GM18498 (cell line): ENCODE measurements at regions not wholly inside any gene's neighbourhood (a gene's known extent, or its start where the extent isn't known, plus 50 kb on each side); places are given as distances from the start of the nearest gene placed in this dataset.

ENCODE experiments used
- ATAC-seq: cut with Tn5 transposase; IDR thresholded peaks from one replicate; pipeline ENCODE4 v1.9.1; 2021; ENCODE audit warnings: mild to moderate bottlenecking, moderate library complexity; ENCODE audit not compliant: unreplicated experiment

GRCh38 chr1:9419369-9420041 lies 119.8 kb upstream of the SLC25A33 start:
- ATAC-seq = no peak

GRCh38 chr1:9420835-9421532 lies 118.3 kb upstream of the SLC25A33 start:
- no peak for ATAC-seq

- no peak for ATAC-seq
Observed at GRCh38 chr1:9421533-9421873, 117.8 kb upstream of the SLC25A33 start.

- no peak for ATAC-seq
Observed at GRCh38 chr1:9422321-9422720, 116.9 kb upstream of the SLC25A33 start.

GRCh38 chr1:9422911-9423505 lies 116.3 kb upstream of the SLC25A33 start:
- ATAC-seq = no peak

GRCh38 chr1:9424261-9424660 lies 115.0 kb upstream of the SLC25A33 start:
- ATAC-seq = no peak

GRCh38 chr1:9425859-9426258 lies 113.4 kb upstream of the SLC25A33 start:
- ATAC-seq = peak; percentile 11

- ATAC-seq = peak; percentile 71
Observed at GRCh38 chr1:9426291-9426711, 113.0 kb upstream of the SLC25A33 start.

DNA sequence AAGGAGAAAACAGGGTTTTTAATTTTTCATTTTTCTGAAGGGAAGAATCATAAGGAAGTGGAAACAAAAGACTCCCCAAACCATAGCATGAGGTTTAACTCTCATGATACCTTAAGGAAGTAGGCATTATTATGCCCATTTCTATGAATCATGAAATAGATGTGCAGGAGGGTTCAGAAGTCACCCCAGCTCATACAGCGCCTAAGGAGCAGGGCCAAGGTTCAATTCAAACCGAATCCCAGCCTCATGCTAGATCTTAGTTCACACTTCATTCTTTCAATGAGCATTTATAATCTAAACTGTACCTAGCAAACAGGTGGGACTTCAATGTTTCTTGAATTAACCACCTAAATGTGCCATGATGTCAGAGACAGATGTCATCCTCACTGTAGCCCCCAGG lies 111.9 kb upstream of the SLC25A33 start:
- no peak for ATAC-seq

- peak; percentile 82 for ATAC-seq
Observed at GRCh38 chr1:9428601-9429341, 110.5 kb upstream of the SLC25A33 start.

DNA sequence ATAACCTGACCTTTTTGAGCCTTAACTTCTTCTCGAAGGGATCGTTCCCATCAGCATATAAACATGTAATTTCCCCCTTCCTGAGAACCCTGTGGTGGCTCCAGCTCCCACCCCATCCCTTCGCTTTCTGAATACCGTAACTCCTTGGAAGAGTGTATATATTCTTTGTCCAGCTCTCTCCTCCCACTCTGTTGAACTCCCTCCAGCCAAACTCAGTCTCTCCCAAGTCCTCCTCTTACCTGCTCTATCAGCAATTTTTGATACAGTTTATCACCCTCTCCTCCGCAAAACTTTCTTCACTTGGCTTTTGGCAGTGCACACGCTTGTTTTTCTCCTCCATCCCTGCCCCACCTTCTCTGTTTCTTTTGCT lies 109.9 kb upstream of the SLC25A33 start:
- no peak for ATAC-seq

- no peak for ATAC-seq
Observed at GRCh38 chr1:9434247-9435152, 104.8 kb upstream of the SLC25A33 start.

DNA sequence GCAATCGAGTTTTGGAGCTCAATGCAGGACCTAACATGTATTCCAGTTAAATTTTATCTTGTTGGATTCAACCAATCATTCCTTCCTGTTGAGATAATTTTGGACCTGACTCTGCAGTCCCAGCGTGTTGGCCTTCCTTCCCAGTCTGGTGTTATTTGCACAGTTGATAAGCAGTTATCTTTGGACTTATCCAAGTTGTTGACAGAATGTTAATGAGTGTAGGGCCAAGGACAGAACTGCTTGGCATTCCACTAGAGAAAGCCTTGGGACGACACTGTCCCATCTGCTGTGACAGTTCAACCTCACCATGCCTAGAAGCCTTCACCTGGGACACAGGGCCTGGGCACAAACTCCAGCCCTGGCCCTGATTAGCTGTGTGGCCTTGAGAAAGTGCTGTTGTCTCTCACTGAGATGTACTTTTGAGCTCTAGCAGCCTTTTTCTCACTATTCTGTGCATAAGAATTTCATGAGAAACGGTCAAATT lies 104.1 kb upstream of the SLC25A33 start:
- ATAC-seq = no peak

- no peak for ATAC-seq
Observed at GRCh38 chr1:9435854-9436640, 103.2 kb upstream of the SLC25A33 start.

GRCh38 chr1:9437961-9438430 lies 101.3 kb upstream of the SLC25A33 start:
- ATAC-seq = no peak

GRCh38 chr1:9438431-9439073 lies 100.7 kb upstream of the SLC25A33 start:
- ATAC-seq = no peak

GRCh38 chr1:9439074-9439761 lies 100.0 kb upstream of the SLC25A33 start:
- no peak for ATAC-seq

- ATAC-seq = no peak
Observed at GRCh38 chr1:9440261-9440660, 99.0 kb upstream of the SLC25A33 start.
